ENCODE measurements at regions not wholly inside any gene's neighbourhood (a gene's known extent, or its start where the extent isn't known, plus 50 kb on each side); places are given as distances from the start of the nearest gene placed in this dataset.
A peak's percentile ranks its signal among the peaks of the same experiment; 100 is the strongest.

- no peaks in the 10 kb centered on the region for H3K9me3 ChIP-seq
- H3K36me3 ChIP-seq, result no peaks in the 10 kb centered on the region
- H3K27me3 ChIP-seq, result no peaks in the 10 kb centered on the region
- peaks cover 0 to 22% (median 9%) of the 10 kb centered on the region in 4 donors for H3K4me1 ChIP-seq
- no peak overlapping the region for H3K27ac ChIP-seq
- intact Hi-C loops (cut with DNase I; ENCODE audit: low total_unique reads), result no loop called here
- no peak for TF ChIP-seq CTCF (IDR thresholded peaks at IDR 0.05)
- no peak overlapping the region for H3K4me3 ChIP-seq
- peak in 1 of 2 donors; percentile 47 for DNase-seq
Measured at GRCh38 chr11:130772266-130773227, 143.7 kb downstream of the SNX19 start.

GRCh38 chr11:130773244-130773820 is 142.9 kb downstream of the SNX19 start:
- Histone ChIP-seq H3K36me3 (no peaks in the 10 kb centered on the region), H3K4me3 (no peak overlapping the region), H3K27me3 (no peaks in the 10 kb centered on the region), H3K4me1 (peaks cover 0 to 22% (median 9%) of the 10 kb centered on the region in 4 donors), H3K27ac (no peak overlapping the region), H3K9me3 (no peaks in the 10 kb centered on the region)
- intact Hi-C loops (cut with DNase I; ENCODE audit: low total_unique reads), result no loop called here
- no peak for DNase-seq
- TF ChIP-seq CTCF (IDR thresholded peaks at IDR 0.05), result no peak

GRCh38 chr11:130774703-130775102 is 141.6 kb downstream of the SNX19 start:
- no peak for DNase-seq
- H3K36me3 ChIP-seq, result no peaks in the 10 kb centered on the region
- peaks cover 0 to 22% (median 9%) of the 10 kb centered on the region in 4 donors for H3K4me1 ChIP-seq
- no peaks in the 10 kb centered on the region for H3K27me3 ChIP-seq
- H3K9me3 ChIP-seq, result no peaks in the 10 kb centered on the region
- no peak overlapping the region for H3K4me3 ChIP-seq
- intact Hi-C loops (cut with DNase I; ENCODE audit: low total_unique reads), result no loop called here
- H3K27ac ChIP-seq, result no peak overlapping the region
- TF ChIP-seq CTCF (IDR thresholded peaks at IDR 0.05), result no peak

- no peak for DNase-seq
- H3K4me3 ChIP-seq, result no peak overlapping the region
- H3K9me3 ChIP-seq, result no peaks in the 10 kb centered on the region
- H3K36me3 ChIP-seq, result no peaks in the 10 kb centered on the region
- intact Hi-C loops (cut with DNase I; ENCODE audit: low total_unique reads), result no loop called here
- no peaks in the 10 kb centered on the region for H3K27me3 ChIP-seq
- H3K27ac ChIP-seq, result no peak overlapping the region
- peaks cover 0 to 22% (median 9%) of the 10 kb centered on the region in 4 donors for H3K4me1 ChIP-seq
- no peak for TF ChIP-seq CTCF (IDR thresholded peaks at IDR 0.05)
Measured at GRCh38 chr11:130775306-130776060, 140.8 kb downstream of the SNX19 start.

- no peak overlapping the region for H3K4me3 ChIP-seq
- no peaks in the 10 kb centered on the region for H3K9me3 ChIP-seq
- intact Hi-C loops (cut with DNase I; ENCODE audit: low total_unique reads), result no loop called here
- no peak overlapping the region for H3K27ac ChIP-seq
- no peaks in the 10 kb centered on the region for H3K27me3 ChIP-seq
- no peaks in the 10 kb centered on the region for H3K36me3 ChIP-seq
- peaks cover 0 to 22% (median 9%) of the 10 kb centered on the region in 4 donors for H3K4me1 ChIP-seq
- DNase-seq, result no peak
- no peak for TF ChIP-seq CTCF (IDR thresholded peaks at IDR 0.05)
Measured at GRCh38 chr11:130776061-130776419, 140.2 kb downstream of the SNX19 start.
